Natural killer cell (primary cell): ENCODE measurements at regions not wholly inside any gene's neighbourhood (a gene's known extent, or its start where the extent isn't known, plus 50 kb on each side); places are given as distances from the start of the nearest gene placed in this dataset.

Source experiments
- ATAC-seq, 3 donors: fragments of 150-1000 bp in 2 of 3; fragments of 200-7000 bp in 1 of 3; cut with Tn5 transposase; 1 replicate in 1 of 3; 2 replicates in 2 of 3; pipeline ENCODE4 v1.10.0; 2021; ENCODE audit warnings: mild to moderate bottlenecking in 2 of 3, moderate library complexity in 2 of 3
- DNase-seq, 2 donors: peaks; one replicate each; pipeline versions ENCODE4 v3.0.0 to v3.0.0-alpha.2; 2013 to 2021; ENCODE audit warnings: mixed read lengths in 1 of 2
- H3K27ac ChIP-seq: one replicate; pipeline ENCODE4 v1.5.1; 2013; ENCODE audit warnings: mild to moderate bottlenecking, low read length
- H3K27me3 ChIP-seq: one replicate; pipeline ENCODE4 v1.6.1; 2013; ENCODE audit warnings: low read length; ENCODE audit not compliant: control insufficient read depth, insufficient read depth
- H3K36me3 ChIP-seq: one replicate; pipeline ENCODE4 v1.6.1; 2013; ENCODE audit warnings: low read length; ENCODE audit not compliant: control insufficient read depth, insufficient read depth
- H3K4me1 ChIP-seq: one replicate; pipeline ENCODE4 v1.6.1; 2013; ENCODE audit warnings: low read length; ENCODE audit not compliant: control insufficient read depth, insufficient read depth
- H3K4me3 ChIP-seq: one replicate; pipeline ENCODE4 v1.5.1; 2013; ENCODE audit warnings: low read length
- H3K9me3 ChIP-seq: one replicate; pipeline ENCODE4 v1.6.1; 2013; ENCODE audit warnings: low read length; ENCODE audit not compliant: control insufficient read depth, insufficient read depth
- H3K27ac Mint-ChIP-seq, 2 donors: one replicate each; pipeline ENCODE4 v1.8.0; 2022; ENCODE audit warnings: mild to moderate bottlenecking in 2 of 2, mixed read lengths in 2 of 2, moderate library complexity in 1 of 2
- H3K27me3 Mint-ChIP-seq, 2 donors: one replicate each; pipeline ENCODE4 v1.8.0; 2022; ENCODE audit warnings: low read depth in 2 of 2, mixed read lengths in 2 of 2
- H3K36me3 Mint-ChIP-seq: one replicate; pipeline ENCODE4 v1.8.0; 2022; ENCODE audit warnings: mixed read lengths
- H3K4me1 Mint-ChIP-seq, 2 donors: one replicate each; pipeline ENCODE4 v1.8.0; 2022; ENCODE audit warnings: mixed read lengths in 2 of 2
- H3K4me3 Mint-ChIP-seq: one replicate; pipeline ENCODE4 v1.8.0; 2022; ENCODE audit warnings: mild to moderate bottlenecking, moderate library complexity, mixed read lengths
- H3K9me3 Mint-ChIP-seq, 2 donors: one replicate each; pipeline ENCODE4 v1.8.0; 2022; ENCODE audit warnings: mixed read lengths in 2 of 2
- CTCF ChIP-seq: fragments of 200-600 bp; IDR thresholded peaks from one replicate; pipeline ENCODE4 v1.8.0; 2022; ENCODE audit warnings: antibody characterized with exemption
- WGBS: methylation state at CpG from one replicate; pipeline ENCODE4 v1.1.7; 2013; ENCODE audit warnings: missing lambda C conversion rate; ENCODE audit not compliant: insufficient coverage; 5-methylcytosine and 5-hydroxymethylcytosine counted together
- intact Hi-C: fragments of 100-400 bp; cut with micrococcal nuclease; formaldehyde crosslinking; loops from one replicate; pipeline ENCODE4 v1.14.2; 2022

- intact Hi-C loops = no loop called here
- peaks cover 0 to 2% of the 10 kb centered on the region in 2 donors for H3K9me3 Mint-ChIP-seq
- DNase-seq (no peak), ATAC-seq (no peak)
- no peaks in the 10 kb centered on the region for H3K4me1 Mint-ChIP-seq
- Histone ChIP-seq H3K27ac (no peak overlapping the region), H3K36me3 (no peaks in the 10 kb centered on the region), H3K9me3 (no peaks in the 10 kb centered on the region), H3K4me1 (no peaks in the 10 kb centered on the region), H3K4me3 (no peak overlapping the region), H3K27me3 (no peaks in the 10 kb centered on the region)
- peaks cover 10 to 28% of the 10 kb centered on the region in 2 donors for H3K27me3 Mint-ChIP-seq
- no peaks in the 10 kb centered on the region for H3K36me3 Mint-ChIP-seq
- no peak for TF ChIP-seq CTCF
- no peak overlapping the region for H3K4me3 Mint-ChIP-seq
- H3K27ac Mint-ChIP-seq = no peak overlapping the region
- WGBS = 100% methylated on average over 2 of the region's 3 CpGs
Observed at GRCh38 chr2:58435246-58435645, 194.1 kb upstream of the FANCL start.

- H3K27me3 Mint-ChIP-seq = peaks cover 10 to 34% of the 10 kb centered on the region in 2 donors
- H3K27ac Mint-ChIP-seq = no peak overlapping the region
- Histone ChIP-seq H3K27ac (no peak overlapping the region), H3K27me3 (no peaks in the 10 kb centered on the region), H3K4me3 (no peak overlapping the region), H3K9me3 (no peaks in the 10 kb centered on the region), H3K4me1 (no peaks in the 10 kb centered on the region), H3K36me3 (no peaks in the 10 kb centered on the region)
- ATAC-seq (no peak), DNase-seq (no peak)
- 100% methylated on average over 1 of the region's 1 CpG for WGBS
- no peak overlapping the region for H3K4me3 Mint-ChIP-seq
- no peak for TF ChIP-seq CTCF
- peaks cover 0 to 2% of the 10 kb centered on the region in 2 donors for H3K9me3 Mint-ChIP-seq
- intact Hi-C loops = no loop called here
- no peaks in the 10 kb centered on the region for H3K36me3 Mint-ChIP-seq
- no peaks in the 10 kb centered on the region for H3K4me1 Mint-ChIP-seq
Observed at GRCh38 chr2:58434692-58435091, 193.6 kb upstream of the FANCL start.

GRCh38 chr2:58432491-58433170 is 191.5 kb upstream of the FANCL start:
- Histone ChIP-seq H3K27me3 (no peaks in the 10 kb centered on the region), H3K36me3 (no peaks in the 10 kb centered on the region), H3K4me1 (peaks cover 3% of the 10 kb centered on the region), H3K4me3 (no peak overlapping the region), H3K27ac (no peak overlapping the region), H3K9me3 (no peaks in the 10 kb centered on the region)
- DNase-seq (no peak), ATAC-seq (no peak)
- Mint-ChIP-seq H3K4me1 (no peaks in the 10 kb centered on the region), H3K27ac (no peak overlapping the region), H3K4me3 (no peak overlapping the region), H3K36me3 (no peaks in the 10 kb centered on the region), H3K9me3 (peaks cover 0 to 2% of the 10 kb centered on the region in 2 donors), H3K27me3 (peaks cover 21 to 43% of the 10 kb centered on the region in 2 donors)
- 95% methylated on average over 3 of the region's 3 CpGs for WGBS
- intact Hi-C loops = no loop called here
- TF ChIP-seq CTCF = no peak
